HG03135 (cell line): ENCODE measurements at regions not wholly inside any gene's neighbourhood (a gene's known extent, or its start where the extent isn't known, plus 50 kb on each side); places are given as distances from the start of the nearest gene placed in this dataset.

ENCODE experiments used
- ATAC-seq: cut with Tn5 transposase; IDR thresholded peaks from one replicate; pipeline ENCODE4 v1.9.1; 2021; ENCODE audit warnings: mild to moderate bottlenecking, moderate library complexity; ENCODE audit not compliant: unreplicated experiment

- no peak for ATAC-seq
These were observed 243.3 kb downstream of the IL20RB start for GRCh38 chr3:137201066-137201465.

- ATAC-seq: no peak
These were observed 245.2 kb downstream of the IL20RB start for GRCh38 chr3:137202941-137203340.

GRCh38 chr3:137204409-137204808 is 246.6 kb downstream of the IL20RB start:
- ATAC-seq: no peak

- no peak for ATAC-seq
These were observed 247.7 kb downstream of the IL20RB start for GRCh38 chr3:137205394-137206045.

- ATAC-seq: no peak
These were observed 249.8 kb downstream of the IL20RB start for GRCh38 chr3:137207616-137208015.

- no peak for ATAC-seq
These were observed 259.9 kb downstream of the IL20RB start for GRCh38 chr3:137217733-137218132.

GRCh38 chr3:137219801-137220445 is 262.1 kb downstream of the IL20RB start:
- no peak for ATAC-seq

- no peak for ATAC-seq
These were observed 265.0 kb downstream of the IL20RB start for GRCh38 chr3:137222736-137223225.

GRCh38 chr3:137224464-137224863 is 266.7 kb downstream of the IL20RB start:
- no peak for ATAC-seq

- ATAC-seq: no peak
These were observed 285.1 kb downstream of the IL20RB start for GRCh38 chr3:137242836-137243400.

GRCh38 chr3:137246491-137246890 is 288.7 kb downstream of the IL20RB start:
- no peak for ATAC-seq

GRCh38 chr3:137249311-137249940 is 291.6 kb downstream of the IL20RB start:
- ATAC-seq: no peak

GRCh38 chr3:137259089-137259488 is 301.3 kb downstream of the IL20RB start:
- no peak for ATAC-seq

- no peak for ATAC-seq
These were observed 301.9 kb downstream of the IL20RB start for GRCh38 chr3:137259701-137260100.

- no peak for ATAC-seq
These were observed 306.5 kb downstream of the IL20RB start for GRCh38 chr3:137264071-137264820.

GRCh38 chr3:137264843-137265330 is 307.1 kb downstream of the IL20RB start:
- no peak for ATAC-seq

GRCh38 chr3:137282871-137283270 is 325.1 kb downstream of the IL20RB start:
- ATAC-seq: no peak

- no peak for ATAC-seq
These were observed 328.1 kb downstream of the IL20RB start for GRCh38 chr3:137285924-137286323.

- ATAC-seq: no peak
These were observed 335.3 kb downstream of the IL20RB start for GRCh38 chr3:137293086-137293485.

- ATAC-seq: no peak
These were observed 336.4 kb downstream of the IL20RB start for GRCh38 chr3:137294139-137294538.

- no peak for ATAC-seq
These were observed 337.1 kb downstream of the IL20RB start for GRCh38 chr3:137294839-137295238.
